KBM-7 (cell line): ENCODE measurements at regions not wholly inside any gene's neighbourhood (a gene's known extent, or its start where the extent isn't known, plus 50 kb on each side); places are given as distances from the start of the nearest gene placed in this dataset.

Experiments used
- DNase-seq: peaks from one replicate; pipeline ENCODE4 v3.0.0-alpha.2; 2015
- in situ Hi-C: fragments of 300-500 bp; cut with MboI; formaldehyde crosslinking; loops from 2 replicates; pipeline ENCODE4 v1.14.3; 2020; ENCODE audit warnings: low sequenced_read_pairs, low pct_unique_long_range_greater_than_20kb, mixed read lengths

GRCh38 chr21:17921579-17922530 is 102.7 kb upstream of the C21orf91 start:
- in situ Hi-C loops: loop anchor here (25.0 kb wide), 1 partner anchor 235 kb away; no protein-coding TSS in a partner anchor

GRCh38 chr21:17915976-17916375 is 96.8 kb upstream of the C21orf91 start:
- in situ Hi-C loops: loop anchor here (25.0 kb wide), 1 partner anchor 229 kb away; no protein-coding TSS in a partner anchor
- no peak for DNase-seq

More at GRCh38 chr21:17921579-17922530, 102.7 kb upstream of the C21orf91 start:
- no peak for DNase-seq

DNA sequence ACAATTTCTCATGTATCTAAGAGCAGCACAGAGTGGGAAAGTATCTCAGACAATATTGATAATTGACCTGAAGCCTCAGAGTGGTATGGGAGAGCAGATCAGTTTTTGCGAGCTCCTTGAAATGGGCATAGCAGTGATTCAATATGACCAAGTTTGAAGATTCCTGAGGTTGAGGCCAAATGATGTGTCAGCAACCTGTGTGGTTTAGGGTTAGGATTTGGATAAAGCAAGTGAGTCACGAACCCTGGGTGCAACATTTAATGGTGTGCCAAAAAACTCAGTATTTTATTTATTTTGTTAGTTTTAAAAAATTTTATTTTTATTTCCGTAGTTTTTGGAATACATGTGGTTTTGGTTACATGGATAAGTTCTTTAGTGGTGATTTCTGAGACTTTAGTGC is 92.5 kb upstream of the C21orf91 start:
- in situ Hi-C loops: loop anchor here (25.0 kb wide), 1 partner anchor 224 kb away; no protein-coding TSS in a partner anchor
- DNase-seq: no peak

- DNase-seq: no peak
- in situ Hi-C loops: loop anchor here (25.0 kb wide), 1 partner anchor 217 kb away; no protein-coding TSS in a partner anchor
These were observed 84.9 kb upstream of the C21orf91 start for GRCh38 chr21:17903929-17904639.

GRCh38 chr21:17903029-17903806 is 84.1 kb upstream of the C21orf91 start:
- in situ Hi-C loops: loop anchor here (25.0 kb wide), 1 partner anchor 216 kb away; no protein-coding TSS in a partner anchor
- peak; percentile 24 for DNase-seq

GRCh38 chr21:17901458-17902079 is 82.4 kb upstream of the C21orf91 start:
- in situ Hi-C loops: loop anchor here (25.0 kb wide), 1 partner anchor 214 kb away; no protein-coding TSS in a partner anchor
- DNase-seq: no peak

DNA sequence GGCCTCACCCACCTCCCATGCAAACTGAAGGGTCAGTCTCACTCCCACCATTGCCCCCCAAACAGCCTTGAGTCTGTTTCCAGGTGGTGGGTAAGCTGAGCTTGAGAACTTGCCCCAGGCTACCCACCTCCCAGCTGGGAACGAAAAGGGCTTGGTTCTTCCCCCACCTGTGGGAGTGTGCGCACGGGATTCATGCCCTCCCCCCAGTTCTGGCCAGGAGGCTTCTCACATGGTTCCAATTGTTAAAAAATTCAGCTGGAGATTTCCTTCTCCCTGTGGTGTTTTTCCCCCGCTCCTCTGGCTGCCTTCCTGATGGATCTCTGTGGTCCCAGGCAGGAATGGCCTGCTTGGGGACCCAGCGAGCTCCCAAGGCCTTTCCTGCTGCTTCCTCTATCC is 81.8 kb upstream of the C21orf91 start:
- in situ Hi-C loops: loop anchor here (25.0 kb wide), 1 partner anchor 214 kb away; no protein-coding TSS in a partner anchor
- DNase-seq: no peak

GRCh38 chr21:17900281-17900989 is 81.3 kb upstream of the C21orf91 start:
- peak; percentile 33 for DNase-seq
- in situ Hi-C loops: loop anchor here (25.0 kb wide), 1 partner anchor 213 kb away; no protein-coding TSS in a partner anchor

- no peak for DNase-seq
- in situ Hi-C loops: no loop called here
These were observed 70.0 kb upstream of the C21orf91 start for GRCh38 chr21:17889171-17889570.

- DNase-seq: no peak
- in situ Hi-C loops: no loop called here
These were observed 50.0 kb upstream of the C21orf91 start for GRCh38 chr21:17869115-17869514.
